Smooth muscle cell (in vitro differentiated cells): ENCODE measurements at regions not wholly inside any gene's neighbourhood (a gene's known extent, or its start where the extent isn't known, plus 50 kb on each side); places are given as distances from the start of the nearest gene placed in this dataset.

Experiments used
- DNase-seq: peaks from one replicate; lab custom pipeline; 2025; ENCODE audit not compliant: unreplicated experiment; lab: John Stamatoyannopoulos, UW
- H2AFZ ChIP-seq: fragments of 200-600 bp; sonication (generic); 2 replicates; pipeline ENCODE4 v1.6.0; 2016; ENCODE audit warnings: antibody characterized with exemption, low read depth, mild to moderate bottlenecking
- H3F3A ChIP-seq: fragments of 200-600 bp; sonication (generic); 2 replicates; pipeline ENCODE4 v1.6.0; 2017; ENCODE audit warnings: antibody characterized with exemption, low read depth
- H3K27ac ChIP-seq: fragments of 200-600 bp; sonication (generic); 2 replicates; pipeline ENCODE4 v1.5.1; 2016; ENCODE audit warnings: low read depth, mild to moderate bottlenecking
- H3K27me3 ChIP-seq: fragments of 200-600 bp; sonication (generic); 2 replicates; pipeline ENCODE4 v1.6.1; 2016; ENCODE audit warnings: low read depth, mild to moderate bottlenecking
- H3K36me3 ChIP-seq: fragments of 200-600 bp; sonication (generic); 2 replicates; pipeline ENCODE4 v1.5.1; 2016; ENCODE audit warnings: low read depth
- H3K4me1 ChIP-seq: fragments of 200-600 bp; sonication (generic); 2 replicates; pipeline ENCODE4 v1.5.1; 2016; ENCODE audit warnings: low read depth
- H3K4me2 ChIP-seq: fragments of 200-600 bp; sonication (generic); 2 replicates; pipeline ENCODE4 v1.6.0; 2016; ENCODE audit warnings: mild to moderate bottlenecking
- H3K4me3 ChIP-seq: fragments of 200-600 bp; sonication (generic); 2 replicates; pipeline ENCODE4 v1.5.1; 2016; ENCODE audit warnings: mild to moderate bottlenecking
- H3K79me2 ChIP-seq: fragments of 200-600 bp; sonication (generic); 2 replicates; pipeline ENCODE4 v1.6.0; 2016; ENCODE audit warnings: low read depth, mild to moderate bottlenecking
- H3K9ac ChIP-seq: fragments of 200-600 bp; sonication (generic); 2 replicates; pipeline ENCODE4 v1.6.0; 2016; ENCODE audit warnings: low read depth
- H3K9me3 ChIP-seq: fragments of 200-600 bp; sonication (generic); replicated peaks from 2 replicates; pipeline ENCODE4 v1.5.1; 2016; ENCODE audit warnings: low read depth
- H4K20me1 ChIP-seq: fragments of 200-600 bp; sonication (generic); 2 replicates; pipeline ENCODE4 v1.6.0; 2016; ENCODE audit warnings: low read depth
- WGBS: methylation state at CpG from one replicate; pipeline ENCODE4 v1.1.7; 2016; ENCODE audit warnings: low lambda C conversion rate; 5-methylcytosine and 5-hydroxymethylcytosine counted together
- TF ChIP-seq, protein P1 (sequence below): fragments of 200-600 bp; sonication (generic); IDR thresholded peaks from 2 replicates; pipeline ENCODE4 v1.5.1; 2017; ENCODE audit warnings: borderline replicate concordance, mild to moderate bottlenecking, antibody characterized with exemption; ENCODE audit not compliant: insufficient read depth, poor library complexity, severe bottlenecking

DNA sequence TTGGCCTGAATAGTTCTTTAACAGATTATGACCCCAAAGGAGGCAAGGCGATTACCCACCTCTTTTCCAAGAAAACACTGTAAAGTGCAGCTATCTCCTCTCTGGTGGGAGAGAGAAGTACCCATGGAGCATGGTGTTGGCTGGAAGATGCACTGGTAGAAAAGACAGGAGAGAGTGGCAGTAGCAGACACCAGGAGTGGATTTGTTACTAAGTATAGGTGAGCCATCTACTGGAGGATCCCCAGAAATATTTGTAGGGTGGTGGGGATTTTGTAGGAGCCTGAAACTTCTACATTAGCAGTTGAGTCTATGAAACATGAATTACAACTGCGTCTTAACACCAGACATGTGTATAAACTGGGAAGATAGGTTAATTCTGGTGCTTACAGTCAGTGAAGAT, 148.0 kb downstream of the SLC38A4 start:
- Histone ChIP-seq H3K27ac (peak overlapping the region; percentile 50), H3K4me2 (peak overlapping the region; percentile 30), H3F3A (no peaks in the 10 kb centered on the region), H4K20me1 (no peaks in the 10 kb centered on the region), H3K36me3 (no peaks in the 10 kb centered on the region), H3K79me2 (no peaks in the 10 kb centered on the region), H3K9me3 (no peaks in the 10 kb centered on the region), H3K4me3 (no peak overlapping the region), H3K9ac (no peak overlapping the region), H2AFZ (no peak overlapping the region), H3K27me3 (no peaks in the 10 kb centered on the region), H3K4me1 (peaks cover 16% of the 10 kb centered on the region)
- DNase-seq = no peak
- TF ChIP-seq, protein P1, sequence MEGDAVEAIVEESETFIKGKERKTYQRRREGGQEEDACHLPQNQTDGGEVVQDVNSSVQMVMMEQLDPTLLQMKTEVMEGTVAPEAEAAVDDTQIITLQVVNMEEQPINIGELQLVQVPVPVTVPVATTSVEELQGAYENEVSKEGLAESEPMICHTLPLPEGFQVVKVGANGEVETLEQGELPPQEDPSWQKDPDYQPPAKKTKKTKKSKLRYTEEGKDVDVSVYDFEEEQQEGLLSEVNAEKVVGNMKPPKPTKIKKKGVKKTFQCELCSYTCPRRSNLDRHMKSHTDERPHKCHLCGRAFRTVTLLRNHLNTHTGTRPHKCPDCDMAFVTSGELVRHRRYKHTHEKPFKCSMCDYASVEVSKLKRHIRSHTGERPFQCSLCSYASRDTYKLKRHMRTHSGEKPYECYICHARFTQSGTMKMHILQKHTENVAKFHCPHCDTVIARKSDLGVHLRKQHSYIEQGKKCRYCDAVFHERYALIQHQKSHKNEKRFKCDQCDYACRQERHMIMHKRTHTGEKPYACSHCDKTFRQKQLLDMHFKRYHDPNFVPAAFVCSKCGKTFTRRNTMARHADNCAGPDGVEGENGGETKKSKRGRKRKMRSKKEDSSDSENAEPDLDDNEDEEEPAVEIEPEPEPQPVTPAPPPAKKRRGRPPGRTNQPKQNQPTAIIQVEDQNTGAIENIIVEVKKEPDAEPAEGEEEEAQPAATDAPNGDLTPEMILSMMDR = peak; percentile 18
- WGBS = 51% methylated on average over 2 of the region's 2 CpGs

- Histone ChIP-seq H3K36me3 (no peaks in the 10 kb centered on the region), H3K27ac (peak overlapping the region; percentile 50), H3K4me1 (peaks cover 16% of the 10 kb centered on the region), H2AFZ (no peak overlapping the region), H3F3A (no peaks in the 10 kb centered on the region), H4K20me1 (no peaks in the 10 kb centered on the region), H3K9ac (no peak overlapping the region), H3K9me3 (no peaks in the 10 kb centered on the region), H3K79me2 (no peaks in the 10 kb centered on the region), H3K4me3 (no peak overlapping the region), H3K4me2 (peak overlapping the region; percentile 30), H3K27me3 (no peaks in the 10 kb centered on the region)
- TF ChIP-seq, protein P1 = no peak
- DNase-seq = no peak
- whole genome bisulfite sequencing = 85% methylated on average over 7 of the region's 7 CpGs
Measured at GRCh38 chr12:46676797-46677520, 148.8 kb downstream of the SLC38A4 start.

DNA sequence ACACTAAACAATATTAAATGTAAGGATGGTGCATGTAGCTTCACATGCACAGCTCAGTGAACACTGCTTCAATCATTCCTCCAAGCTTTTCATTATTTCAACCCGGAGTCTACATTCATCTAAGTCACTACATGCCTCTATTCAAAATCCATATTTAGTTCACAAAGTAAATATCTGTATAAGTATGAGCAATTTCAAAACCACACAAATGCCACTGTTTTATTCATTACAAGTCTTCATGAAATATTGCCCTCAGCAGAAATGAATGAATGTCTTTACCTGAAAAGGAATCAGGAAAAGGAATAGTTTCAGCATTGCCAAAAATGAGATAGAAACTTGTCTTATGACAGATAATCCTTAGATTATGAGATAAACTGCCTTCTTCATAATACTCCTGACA, 149.4 kb downstream of the SLC38A4 start:
- 91% methylated on average over 1 of the region's 1 CpG for WGBS
- Histone ChIP-seq H3K79me2 (no peaks in the 10 kb centered on the region), H3K27ac (peak overlapping the region; percentile 50), H3K4me2 (peak overlapping the region; percentile 30), H3K4me3 (no peak overlapping the region), H3K27me3 (no peaks in the 10 kb centered on the region), H2AFZ (no peak overlapping the region), H3K4me1 (peaks cover 16% of the 10 kb centered on the region), H3K9ac (no peak overlapping the region), H3K36me3 (no peaks in the 10 kb centered on the region), H4K20me1 (no peaks in the 10 kb centered on the region), H3F3A (no peaks in the 10 kb centered on the region), H3K9me3 (no peaks in the 10 kb centered on the region)
- TF ChIP-seq, protein P1 = no peak
- DNase-seq = no peak

GRCh38 chr12:46675736-46676135, 150.1 kb downstream of the SLC38A4 start:
- no peak overlapping the region for H3K9ac ChIP-seq
- no peaks in the 10 kb centered on the region for H3F3A ChIP-seq
- DNase-seq = no peak
- no peaks in the 10 kb centered on the region for H4K20me1 ChIP-seq
- peaks cover 16% of the 10 kb centered on the region for H3K4me1 ChIP-seq
- H2AFZ ChIP-seq = no peak overlapping the region
- peak overlapping the region; percentile 24 for H3K4me2 ChIP-seq
- 43% methylated on average over 11 of the region's 11 CpGs for WGBS
- H3K27me3 ChIP-seq = no peaks in the 10 kb centered on the region
- no peak overlapping the region for H3K27ac ChIP-seq
- no peak overlapping the region for H3K4me3 ChIP-seq
- no peaks in the 10 kb centered on the region for H3K9me3 ChIP-seq
- TF ChIP-seq, protein P1 = peak; percentile 77
- no peaks in the 10 kb centered on the region for H3K79me2 ChIP-seq
- no peaks in the 10 kb centered on the region for H3K36me3 ChIP-seq
